ENCODE measurements at regions not wholly inside any gene's neighbourhood (a gene's known extent, or its start where the extent isn't known, plus 50 kb on each side); places are given as distances from the start of the nearest gene placed in this dataset.

- Histone ChIP-seq H3K36me3 (ENCODE audit: control insufficient read depth, insufficient read depth, low read length) (no peaks in the 10 kb centered on the region), H3K9me3 (ENCODE audit: control insufficient read depth, low read depth, low read length) (no peaks in the 10 kb centered on the region), H3K4me1 (ENCODE audit: control insufficient read depth, insufficient read depth, low read length) (no peaks in the 10 kb centered on the region), H3K27me3 (ENCODE audit: control insufficient read depth, insufficient read depth, low read length) (no peaks in the 10 kb centered on the region), H3K4me3 (ENCODE audit: low read length) (no peak overlapping the region), H3K27ac (ENCODE audit: low read length) (no peak overlapping the region)
- no peak for DNase-seq
- 95% methylated on average over 2 of the region's 6 CpGs for WGBS (ENCODE audit: insufficient coverage, low lambda C conversion rate)
Measured at GRCh38 chr6:140602431-140603248, 1228.2 kb upstream of the CITED2 start.

DNA sequence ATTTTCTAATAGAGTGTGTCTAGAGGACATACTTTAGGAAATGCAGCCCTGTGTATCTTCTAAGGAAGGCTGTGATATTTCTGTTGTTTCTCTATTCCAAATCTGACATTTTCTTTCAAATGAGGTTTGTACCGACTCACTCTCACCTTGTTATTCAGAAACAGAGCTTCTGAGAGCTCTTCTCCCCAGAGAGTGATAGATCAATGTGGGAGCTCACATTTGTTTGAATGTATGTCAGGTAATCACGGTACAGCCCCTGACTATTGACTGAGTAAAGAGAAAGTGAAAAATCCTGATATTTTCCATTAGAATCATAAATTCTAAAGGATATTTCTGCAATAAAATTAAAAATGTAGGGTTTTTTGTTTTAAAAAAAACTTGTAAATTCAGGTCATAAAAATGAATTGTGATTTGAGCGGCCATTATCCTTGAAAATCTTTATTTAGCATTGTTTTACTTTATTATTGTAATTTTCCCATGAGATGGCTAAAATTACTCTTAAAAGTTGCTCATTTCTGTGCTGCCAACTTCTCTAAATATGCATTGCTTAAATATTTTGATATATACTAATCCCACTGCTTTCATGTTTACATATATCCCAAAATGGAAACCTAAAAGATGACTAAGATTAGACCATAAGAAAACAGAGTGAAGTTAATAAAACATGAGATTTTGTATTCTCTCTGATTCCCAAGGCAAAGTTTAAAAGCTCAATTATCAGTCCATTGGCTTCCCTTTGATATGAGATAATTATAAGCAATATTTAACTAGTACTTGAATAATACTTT lies 1226.8 kb upstream of the CITED2 start:
- DNase-seq: no peak
- Histone ChIP-seq H3K27ac (ENCODE audit: low read length) (no peak overlapping the region), H3K4me3 (ENCODE audit: low read length) (no peak overlapping the region), H3K4me1 (ENCODE audit: control insufficient read depth, insufficient read depth, low read length) (no peaks in the 10 kb centered on the region), H3K9me3 (ENCODE audit: control insufficient read depth, low read depth, low read length) (no peaks in the 10 kb centered on the region), H3K27me3 (ENCODE audit: control insufficient read depth, insufficient read depth, low read length) (no peaks in the 10 kb centered on the region), H3K36me3 (ENCODE audit: control insufficient read depth, insufficient read depth, low read length) (no peaks in the 10 kb centered on the region)
- 75% methylated on average over 2 of the region's 3 CpGs for WGBS (ENCODE audit: insufficient coverage, low lambda C conversion rate)

DNA sequence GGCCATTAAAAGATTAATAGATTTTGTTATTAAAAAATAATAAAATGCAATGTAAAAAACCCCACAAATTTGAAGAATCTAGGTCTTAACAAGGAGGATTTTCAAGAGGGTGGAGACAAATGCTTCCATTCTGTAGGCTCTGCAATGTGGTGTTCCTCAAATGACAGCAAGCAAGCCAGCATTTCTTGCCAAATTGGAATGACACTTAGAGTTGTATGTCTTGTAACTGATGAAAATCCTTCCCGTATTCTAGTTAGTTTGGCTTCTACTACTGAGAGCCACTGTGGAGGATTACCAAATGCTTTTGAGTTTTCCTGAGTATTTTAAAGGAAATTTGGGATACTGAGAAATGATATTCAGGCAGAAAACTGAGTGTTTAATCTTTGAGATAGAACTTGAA lies 1225.5 kb upstream of the CITED2 start:
- Histone ChIP-seq H3K36me3 (ENCODE audit: control insufficient read depth, insufficient read depth, low read length) (no peaks in the 10 kb centered on the region), H3K4me1 (ENCODE audit: control insufficient read depth, insufficient read depth, low read length) (no peaks in the 10 kb centered on the region), H3K27ac (ENCODE audit: low read length) (no peak overlapping the region), H3K4me3 (ENCODE audit: low read length) (no peak overlapping the region), H3K9me3 (ENCODE audit: control insufficient read depth, low read depth, low read length) (no peaks in the 10 kb centered on the region), H3K27me3 (ENCODE audit: control insufficient read depth, insufficient read depth, low read length) (no peaks in the 10 kb centered on the region)
- DNase-seq: no peak
- no CpG with 5 or more reads among the region's 1 CpG for WGBS (ENCODE audit: insufficient coverage, low lambda C conversion rate)

DNA sequence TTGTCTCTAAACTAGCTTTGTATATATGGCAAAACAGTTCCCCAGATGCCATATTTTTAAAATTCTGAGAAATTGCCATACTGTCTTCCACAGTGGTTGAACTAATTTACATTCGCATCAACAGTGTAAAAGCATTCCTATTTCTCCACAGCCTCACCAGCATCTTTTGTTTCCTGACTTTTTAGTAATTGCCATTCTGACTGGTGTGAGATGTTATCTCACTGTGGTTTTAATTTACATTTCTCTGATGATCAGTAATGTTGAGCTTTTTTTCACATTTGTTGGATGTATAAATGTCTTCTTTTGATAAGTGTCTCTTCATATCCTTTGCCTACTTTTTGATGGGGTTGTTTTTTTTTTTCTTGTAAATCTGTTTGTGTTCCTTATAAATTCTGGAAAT lies 1222.7 kb upstream of the CITED2 start:
- WGBS (ENCODE audit: insufficient coverage, low lambda C conversion rate): 100% methylated on average over 1 of the region's 1 CpG
- H3K27ac ChIP-seq (ENCODE audit: low read length): no peak overlapping the region
- no peak overlapping the region for H3K4me3 ChIP-seq (ENCODE audit: low read length)

DNA sequence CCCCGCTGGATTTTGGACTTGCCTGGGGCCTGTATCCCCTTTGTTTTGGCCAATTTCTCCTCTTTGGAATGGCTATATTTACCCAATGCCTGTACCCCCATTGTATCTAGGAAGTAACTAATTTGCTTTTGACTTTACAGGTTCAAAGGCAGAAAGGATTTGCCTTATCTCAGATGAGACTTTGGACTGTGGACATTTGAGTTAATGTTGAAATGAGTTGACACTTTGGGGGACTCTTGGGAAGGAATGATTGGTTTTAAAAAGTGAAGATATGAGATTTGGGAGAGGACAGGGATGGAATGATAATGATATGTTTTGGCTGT lies 1220.3 kb upstream of the CITED2 start:
- no peaks in the 10 kb centered on the region for H3K36me3 ChIP-seq (ENCODE audit: control insufficient read depth, insufficient read depth, low read length)
- H3K4me3 ChIP-seq (ENCODE audit: low read length): no peak overlapping the region
- H3K27me3 ChIP-seq (ENCODE audit: control insufficient read depth, insufficient read depth, low read length): no peaks in the 10 kb centered on the region
- H3K4me1 ChIP-seq (ENCODE audit: control insufficient read depth, insufficient read depth, low read length): no peaks in the 10 kb centered on the region
- no peaks in the 10 kb centered on the region for H3K9me3 ChIP-seq (ENCODE audit: control insufficient read depth, low read depth, low read length)
- no peak for DNase-seq
- H3K27ac ChIP-seq (ENCODE audit: low read length): no peak overlapping the region
- WGBS (ENCODE audit: insufficient coverage, low lambda C conversion rate): no CpG with 5 or more reads among the region's 1 CpG

More for the DNA sequence above, 1222.7 kb upstream of the CITED2 start:
- no peaks in the 10 kb centered on the region for H3K9me3 ChIP-seq (ENCODE audit: control insufficient read depth, low read depth, low read length)
- no peaks in the 10 kb centered on the region for H3K36me3 ChIP-seq (ENCODE audit: control insufficient read depth, insufficient read depth, low read length)
- DNase-seq: no peak
- H3K4me1 ChIP-seq (ENCODE audit: control insufficient read depth, insufficient read depth, low read length): no peaks in the 10 kb centered on the region
- H3K27me3 ChIP-seq (ENCODE audit: control insufficient read depth, insufficient read depth, low read length): no peaks in the 10 kb centered on the region

- H3K27ac ChIP-seq (ENCODE audit: low read length): no peak overlapping the region
- no peak overlapping the region for H3K4me3 ChIP-seq (ENCODE audit: low read length)
- no peaks in the 10 kb centered on the region for H3K27me3 ChIP-seq (ENCODE audit: control insufficient read depth, insufficient read depth, low read length)
- H3K9me3 ChIP-seq (ENCODE audit: control insufficient read depth, low read depth, low read length): no peaks in the 10 kb centered on the region
- 100% methylated on average over 1 of the region's 3 CpGs for WGBS (ENCODE audit: insufficient coverage, low lambda C conversion rate)
- no peak for DNase-seq
- H3K36me3 ChIP-seq (ENCODE audit: control insufficient read depth, insufficient read depth, low read length): no peaks in the 10 kb centered on the region
- no peaks in the 10 kb centered on the region for H3K4me1 ChIP-seq (ENCODE audit: control insufficient read depth, insufficient read depth, low read length)
Measured at GRCh38 chr6:140592877-140593276, 1218.4 kb upstream of the CITED2 start.

- Histone ChIP-seq H3K9me3 (ENCODE audit: control insufficient read depth, low read depth, low read length) (no peaks in the 10 kb centered on the region), H3K4me3 (ENCODE audit: low read length) (no peak overlapping the region), H3K27me3 (ENCODE audit: control insufficient read depth, insufficient read depth, low read length) (no peaks in the 10 kb centered on the region), H3K36me3 (ENCODE audit: control insufficient read depth, insufficient read depth, low read length) (no peaks in the 10 kb centered on the region), H3K4me1 (ENCODE audit: control insufficient read depth, insufficient read depth, low read length) (no peaks in the 10 kb centered on the region), H3K27ac (ENCODE audit: low read length) (no peak overlapping the region)
- no peak for DNase-seq
Measured at GRCh38 chr6:140590641-140591040, 1216.2 kb upstream of the CITED2 start.

DNA sequence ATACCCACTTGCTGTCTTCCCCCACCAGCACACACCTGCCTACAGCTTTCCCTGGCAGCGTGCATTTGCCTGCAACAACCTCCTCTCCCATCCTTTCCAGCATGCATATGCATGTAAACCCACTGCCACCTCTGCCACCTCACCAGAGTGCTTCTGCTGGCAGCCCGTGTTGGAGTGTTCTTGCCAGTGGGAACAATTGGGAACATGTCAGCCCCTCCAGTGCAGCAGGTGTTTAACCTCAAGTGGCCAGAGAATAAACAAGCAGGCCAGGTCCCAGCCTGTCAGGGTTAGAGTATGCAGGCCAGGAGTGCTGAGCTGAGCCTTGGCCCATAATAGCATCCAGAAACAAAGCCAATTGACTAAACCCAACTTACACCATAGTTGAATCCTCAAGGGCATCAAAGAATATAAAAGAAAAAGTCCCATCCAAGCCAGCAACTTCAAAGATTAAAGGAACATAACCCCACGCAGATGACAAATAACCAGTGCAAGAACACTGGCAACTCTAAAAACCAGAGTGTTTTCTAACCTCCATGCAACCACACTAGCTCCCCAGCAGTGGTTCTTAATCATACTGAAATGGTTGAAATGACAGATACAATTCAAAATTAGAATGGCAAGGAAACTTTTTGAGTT lies 1212.1 kb upstream of the CITED2 start:
- H3K9me3 ChIP-seq (ENCODE audit: control insufficient read depth, low read depth, low read length): no peaks in the 10 kb centered on the region
- H3K4me1 ChIP-seq (ENCODE audit: control insufficient read depth, insufficient read depth, low read length): no peaks in the 10 kb centered on the region
- no peaks in the 10 kb centered on the region for H3K27me3 ChIP-seq (ENCODE audit: control insufficient read depth, insufficient read depth, low read length)
- H3K36me3 ChIP-seq (ENCODE audit: control insufficient read depth, insufficient read depth, low read length): no peaks in the 10 kb centered on the region
- H3K27ac ChIP-seq (ENCODE audit: low read length): no peak overlapping the region
- DNase-seq: no peak
- no peak overlapping the region for H3K4me3 ChIP-seq (ENCODE audit: low read length)
- no CpG with 5 or more reads among the region's 3 CpGs for WGBS (ENCODE audit: insufficient coverage, low lambda C conversion rate)

DNA sequence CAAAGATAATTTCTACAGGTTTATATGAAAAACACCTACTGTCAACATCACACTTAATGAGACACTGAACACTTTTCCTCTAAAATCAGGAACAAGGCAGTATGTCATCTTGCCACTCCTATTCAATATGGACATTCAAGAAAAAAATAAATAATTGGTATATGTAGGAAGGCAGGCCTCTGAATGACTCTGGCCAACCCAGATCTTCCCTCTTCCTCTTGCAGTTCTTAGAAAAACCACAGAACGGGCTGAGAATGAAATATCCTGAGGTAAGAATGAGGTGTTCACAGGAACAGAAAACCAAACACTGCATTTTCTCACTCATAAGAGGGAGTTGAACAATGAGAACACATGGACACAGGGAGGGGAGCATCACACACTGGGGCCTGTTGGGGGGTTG lies 1207.2 kb upstream of the CITED2 start:
- WGBS (ENCODE audit: insufficient coverage, low lambda C conversion rate): no CpG with 5 or more reads among the region's 1 CpG
- no peaks in the 10 kb centered on the region for H3K9me3 ChIP-seq (ENCODE audit: control insufficient read depth, low read depth, low read length)
- no peaks in the 10 kb centered on the region for H3K4me1 ChIP-seq (ENCODE audit: control insufficient read depth, insufficient read depth, low read length)
- H3K36me3 ChIP-seq (ENCODE audit: control insufficient read depth, insufficient read depth, low read length): no peaks in the 10 kb centered on the region
- DNase-seq: no peak
- no peaks in the 10 kb centered on the region for H3K27me3 ChIP-seq (ENCODE audit: control insufficient read depth, insufficient read depth, low read length)
- no peak overlapping the region for H3K4me3 ChIP-seq (ENCODE audit: low read length)
- no peak overlapping the region for H3K27ac ChIP-seq (ENCODE audit: low read length)

- 92% methylated on average over 1 of the region's 1 CpG for WGBS (ENCODE audit: insufficient coverage, low lambda C conversion rate)
- H3K27ac ChIP-seq (ENCODE audit: low read length): no peak overlapping the region
- no peaks in the 10 kb centered on the region for H3K4me1 ChIP-seq (ENCODE audit: control insufficient read depth, insufficient read depth, low read length)
- no peak for DNase-seq
- no peak overlapping the region for H3K4me3 ChIP-seq (ENCODE audit: low read length)
- no peaks in the 10 kb centered on the region for H3K36me3 ChIP-seq (ENCODE audit: control insufficient read depth, insufficient read depth, low read length)
- H3K9me3 ChIP-seq (ENCODE audit: control insufficient read depth, low read depth, low read length): no peaks in the 10 kb centered on the region
- no peaks in the 10 kb centered on the region for H3K27me3 ChIP-seq (ENCODE audit: control insufficient read depth, insufficient read depth, low read length)
Measured at GRCh38 chr6:140579918-140580317, 1205.5 kb upstream of the CITED2 start.

Data from large intestine (tissue), 3 donors.